K562 (cell line): ENCODE measurements at regions not wholly inside any gene's neighbourhood (a gene's known extent, or its start where the extent isn't known, plus 50 kb on each side); places are given as distances from the start of the nearest gene placed in this dataset.

Source experiments
- ATF2 ChIP-seq: sonication (generic); formaldehyde crosslinking; IDR thresholded peaks from 2 replicates; pipeline ENCODE4 v1.8.1; 2022; ENCODE audit warnings: missing genetic modification reagents
- BRD4 ChIP-seq: fragments of 200-600 bp; sonication (generic); IDR thresholded peaks from 2 replicates; pipeline ENCODE4 v1.6.1; 2017; ENCODE audit warnings: inconsistent platforms
- CREB3 ChIP-seq: fragments of 450-650 bp; conservative IDR thresholded peaks from 2 replicates; pipeline ENCODE4 v1.6.1; 2016; ENCODE audit warnings: missing genetic modification characterization, low read depth, mild to moderate bottlenecking, missing compliant biosample characterization, moderate library complexity
- DLX4 ChIP-seq: fragments of 250-450 bp; sonication (Bioruptor Pico); IDR thresholded peaks from 2 replicates; pipeline ENCODE4 v1.6.1; 2021; ENCODE audit warnings: mild to moderate bottlenecking
- FOXP1 ChIP-seq: sonication (generic); formaldehyde crosslinking; IDR thresholded peaks from 2 replicates; pipeline ENCODE4 v1.8.0; 2022; ENCODE audit warnings: mild to moderate bottlenecking, missing genetic modification reagents
- HMG20A ChIP-seq: fragments of 450-650 bp; formaldehyde crosslinking; conservative IDR thresholded peaks from 2 replicates; pipeline ENCODE4 v1.4.0; 2020; ENCODE audit warnings: mild to moderate bottlenecking, mixed read lengths
- NFE2L1 ChIP-seq: fragments of 450-650 bp; IDR thresholded peaks from 2 replicates; pipeline ENCODE4 v1.6.1; 2016; ENCODE audit warnings: missing genetic modification characterization, low read depth, mild to moderate bottlenecking, missing compliant biosample characterization, moderate library complexity, borderline replicate concordance
- TF ChIP-seq, protein P1 (sequence below): fragments of 250-450 bp; sonication (Bioruptor Pico); IDR thresholded peaks from 2 replicates; pipeline ENCODE4 v1.4.0; 2020; ENCODE audit warnings: mild to moderate bottlenecking
- TF ChIP-seq, protein P2 (sequence below), 2 experiments: fragments of 250-450 bp in 1 of 2; fragments of 450-650 bp in 1 of 2; sonication (Bioruptor Pico) in 1 of 2; IDR thresholded peaks; 2 replicates each; pipeline versions ENCODE4 v1.6.1 to v1.8.0; 2016 to 2021; ENCODE audit warnings: mild to moderate bottlenecking in 2 of 2, moderate library complexity in 2 of 2, missing compliant biosample characterization in 1 of 2, missing genetic modification characterization in 1 of 2

DNA sequence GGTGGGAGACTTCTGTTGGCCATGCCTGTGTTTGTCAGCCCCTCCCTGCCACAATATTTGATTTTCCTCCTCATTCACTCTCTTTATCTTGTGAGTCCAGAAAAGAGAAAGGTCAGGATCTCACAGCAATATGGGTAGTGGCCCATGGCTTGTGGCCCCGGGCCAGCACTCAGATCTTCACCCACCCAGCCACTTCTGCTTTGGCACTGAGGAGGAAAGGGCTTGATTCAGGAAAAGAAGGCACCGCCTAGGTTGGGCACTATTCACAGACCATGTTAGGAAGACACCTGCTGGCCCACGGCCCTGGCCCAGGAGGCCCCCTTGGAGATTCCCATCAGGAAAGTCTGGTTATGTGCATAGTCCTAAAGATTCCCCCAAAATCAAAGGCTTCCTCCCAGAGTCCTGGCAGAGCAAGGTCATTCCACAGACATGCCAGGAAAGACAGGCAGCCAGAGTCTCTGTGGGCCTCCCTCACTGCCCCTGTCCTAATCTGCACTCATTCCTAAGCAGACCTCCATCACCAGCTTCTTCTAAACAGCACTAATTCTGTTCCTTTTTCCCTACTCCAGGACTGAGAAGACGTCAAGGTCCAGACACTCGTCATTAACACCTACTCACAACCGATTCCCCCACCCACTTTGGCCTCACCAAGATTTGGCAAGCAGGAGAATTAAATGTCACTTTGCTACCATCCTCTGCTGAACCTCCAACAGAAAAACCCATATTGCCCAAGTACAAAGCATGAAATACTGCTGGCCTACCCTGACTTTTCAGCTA lies 179.3 kb downstream of the DEPDC1B start (continued):
- TF ChIP-seq, protein P1, sequence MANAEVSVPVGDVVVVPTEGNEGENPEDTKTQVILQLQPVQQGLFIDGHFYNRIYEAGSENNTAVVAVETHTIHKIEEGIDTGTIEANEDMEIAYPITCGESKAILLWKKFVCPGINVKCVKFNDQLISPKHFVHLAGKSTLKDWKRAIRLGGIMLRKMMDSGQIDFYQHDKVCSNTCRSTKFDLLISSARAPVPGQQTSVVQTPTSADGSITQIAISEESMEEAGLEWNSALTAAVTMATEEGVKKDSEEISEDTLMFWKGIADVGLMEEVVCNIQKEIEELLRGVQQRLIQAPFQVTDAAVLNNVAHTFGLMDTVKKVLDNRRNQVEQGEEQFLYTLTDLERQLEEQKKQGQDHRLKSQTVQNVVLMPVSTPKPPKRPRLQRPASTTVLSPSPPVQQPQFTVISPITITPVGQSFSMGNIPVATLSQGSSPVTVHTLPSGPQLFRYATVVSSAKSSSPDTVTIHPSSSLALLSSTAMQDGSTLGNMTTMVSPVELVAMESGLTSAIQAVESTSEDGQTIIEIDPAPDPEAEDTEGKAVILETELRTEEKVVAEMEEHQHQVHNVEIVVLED (CRISPR knock-in tag): no peak
- TF ChIP-seq HMG20A (no peak), DLX4 (CRISPR knock-in tag) (no peak), BRD4 (no peak), CREB3 (tag) (no peak), NFE2L1 (tag) (no peak), ATF2 (CRISPR knock-in tag) (no peak), FOXP1 (CRISPR knock-in tag) (no peak)
- TF ChIP-seq, protein P2, sequence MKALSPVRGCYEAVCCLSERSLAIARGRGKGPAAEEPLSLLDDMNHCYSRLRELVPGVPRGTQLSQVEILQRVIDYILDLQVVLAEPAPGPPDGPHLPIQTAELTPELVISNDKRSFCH (CRISPR knock-in tag; IDR thresholded peaks at IDR 0.05): no peak
- TF ChIP-seq, protein P2 (tag; IDR thresholded peaks at IDR 0.05): no peak
